GM12878 (cell line): ENCODE measurements at regions not wholly inside any gene's neighbourhood (a gene's known extent, or its start where the extent isn't known, plus 50 kb on each side); places are given as distances from the start of the nearest gene placed in this dataset.

ENCODE experiments used
- ATAC-seq: fragments of 200-7000 bp; cut with Tn5 transposase; 3 replicates; pipeline ENCODE4 v1.9.1; 2020; ENCODE audit warnings: mild to moderate bottlenecking, moderate library complexity
- BruUV-seq: library from RNA; stranded (reverse); fragments of 400-500 nt; replicated peaks from 2 replicates; lab custom pipeline; 2021; lab: Mats Ljungman, UMichigan
- CTCF ChIA-PET: fragments of 300-600 bp; sonication (Branson Sonifier 250); formaldehyde crosslinking; extraction: SDS; loops from one replicate; lab custom pipeline; 2021; ENCODE audit warnings: inconsistent platforms; lab: Yijun Ruan, JAX
- POLR2A ChIA-PET: fragments of 350-600 bp; formaldehyde crosslinking; extraction: SDS; loops from one replicate; lab custom pipeline; 2021; ENCODE audit warnings: inconsistent platforms; lab: Charles Lee
- RAD21 ChIA-PET: fragments of 300-600 bp; sonication (Branson Sonifier 250); formaldehyde crosslinking; loops from one replicate; lab custom pipeline; 2023; ENCODE audit warnings: antibody characterized with exemption; ENCODE audit not compliant: unreplicated experiment; lab: Charles Lee
- SMC1A ChIA-PET: fragments of 300-600 bp; sonication (Branson Sonifier 250); formaldehyde crosslinking; loops from one replicate; lab custom pipeline; 2023; ENCODE audit not compliant: unreplicated experiment, uncharacterized antibody; lab: Charles Lee
- DNase-seq: peaks from one replicate; pipeline ENCODE4 v3.0.0-alpha.2; 2011; ENCODE audit warnings: low read depth, low spot score
- FAIRE-seq: peaks from 3 replicates; lab custom pipeline; 2011; peaks lifted over from hg19 to GRCh38; lab: Jason Lieb, UNC
- H2AFZ ChIP-seq: 2 replicates; pipeline ENCODE4 v1.6.0; 2011; ENCODE audit warnings: low read depth, low read length, control low read depth; ENCODE audit not compliant: control insufficient read depth
- H3K27ac ChIP-seq: 2 replicates; pipeline ENCODE4 v1.5.1; 2011; ENCODE audit warnings: control low read depth; ENCODE audit not compliant: control insufficient read depth, insufficient read depth
- H3K27me3 ChIP-seq, 2 experiments: replicated peaks in 1 of 2; 2 replicates each; pipeline versions ENCODE4 v1.6.0 to v1.6.1; 2011; ENCODE audit warnings: low read length in 1 of 2; ENCODE audit not compliant: control insufficient read depth in 2 of 2, insufficient read depth in 2 of 2
- H3K36me3 ChIP-seq, 2 experiments: 2 replicates each; pipeline ENCODE4 v1.5.1; 2011; ENCODE audit warnings: low read length in 1 of 2; ENCODE audit not compliant: control insufficient read depth in 2 of 2, insufficient read depth in 2 of 2
- H3K4me1 ChIP-seq: 2 replicates; pipeline ENCODE4 v1.6.1; 2011; ENCODE audit warnings: mild to moderate bottlenecking, low read length, moderate library complexity, mixed read lengths; ENCODE audit not compliant: control insufficient read depth, insufficient read depth
- H3K4me2 ChIP-seq: 2 replicates; pipeline ENCODE4 v1.6.0; 2011; ENCODE audit warnings: control low read depth; ENCODE audit not compliant: control insufficient read depth, insufficient read depth
- H3K4me3 ChIP-seq: fragments of 200-600 bp; sonication (generic); 2 replicates; pipeline ENCODE4 v1.5.1; 2016
- H3K79me2 ChIP-seq: 2 replicates; pipeline ENCODE4 v1.6.0; 2011; ENCODE audit warnings: low read length; ENCODE audit not compliant: control insufficient read depth, insufficient read depth
- H3K9ac ChIP-seq: 2 replicates; pipeline ENCODE4 v1.8.0; 2011; ENCODE audit warnings: low read length, control low read depth, mixed read lengths; ENCODE audit not compliant: control insufficient read depth, insufficient read depth
- H3K9me3 ChIP-seq: replicated peaks from 3 replicates; pipeline ENCODE4 v1.5.1; 2011; ENCODE audit warnings: mild to moderate bottlenecking, low read length; ENCODE audit not compliant: control insufficient read depth, insufficient read depth
- H4K20me1 ChIP-seq: 2 replicates; pipeline ENCODE4 v1.6.0; 2011; ENCODE audit not compliant: control insufficient read depth, insufficient read depth
- ATF2 ChIP-seq: IDR thresholded peaks from 2 replicates; pipeline ENCODE4 v1.6.1; 2012; ENCODE audit warnings: low read length, inconsistent platforms
- BCLAF1 ChIP-seq: fragments of 450-650 bp; IDR thresholded peaks from 2 replicates; pipeline ENCODE4 v1.6.1; 2017; ENCODE audit warnings: antibody characterized with exemption, mild to moderate bottlenecking, moderate library complexity
- CBX3 ChIP-seq: fragments of 200-600 bp; sonication (generic); IDR thresholded peaks from 2 replicates; pipeline ENCODE4 v1.6.1; 2016; ENCODE audit warnings: low read depth, borderline replicate concordance
- CTCF ChIP-seq, 3 experiments: IDR thresholded peaks in 2 of 3; conservative IDR thresholded peaks in 1 of 3; 2 replicates each; pipeline ENCODE4 v1.5.1; 2011; ENCODE audit warnings: low read depth in 3 of 3, low read length in 3 of 3, mild to moderate bottlenecking in 3 of 3, control low read depth in 2 of 3, moderate library complexity in 2 of 3, inconsistent platforms in 1 of 3, mixed read lengths in 1 of 3; ENCODE audit not compliant: control insufficient read depth in 2 of 3, insufficient read depth in 1 of 3; ENCODE audit errors: extremely low read depth in 1 of 3
- IKZF2 ChIP-seq, 2 experiments: fragments of 450-650 bp; IDR thresholded peaks; 2 replicates each; pipeline ENCODE4 v1.6.1; 2017; ENCODE audit warnings: mild to moderate bottlenecking in 2 of 2, moderate library complexity in 2 of 2
- RAD21 ChIP-seq: IDR thresholded peaks from 2 replicates; pipeline ENCODE4 v1.6.1; 2011; ENCODE audit warnings: mild to moderate bottlenecking, low read depth, low read length, moderate library complexity; ENCODE audit not compliant: insufficient read depth
- SMC3 ChIP-seq: IDR thresholded peaks from 2 replicates; pipeline ENCODE4 v1.6.1; 2011; ENCODE audit warnings: low read length, improper control_type of control experiment, borderline replicate concordance
- SREBF2 ChIP-seq: IDR thresholded peaks from 2 replicates; pipeline ENCODE4 v1.6.1; 2012; ENCODE audit warnings: mild to moderate bottlenecking, low read length
- ZBTB33 ChIP-seq: fragments of 450-650 bp; IDR thresholded peaks from 2 replicates; pipeline ENCODE4 v1.6.1; 2017; ENCODE audit warnings: mild to moderate bottlenecking
- ZNF592 ChIP-seq: fragments of 450-650 bp; IDR thresholded peaks from 2 replicates; pipeline ENCODE4 v1.6.1; 2017; ENCODE audit warnings: mild to moderate bottlenecking, moderate library complexity
- WGBS: methylation state at CpG from one replicate; pipeline ENCODE4 v1.1.6; 2016; ENCODE audit warnings: low lambda C conversion rate; ENCODE audit not compliant: insufficient replicate concordance, insufficient coverage; ENCODE audit errors: missing lambda C conversion rate; 5-methylcytosine and 5-hydroxymethylcytosine counted together
- in situ Hi-C: fragments of 300-500 bp; cut with MboI; formaldehyde crosslinking; loops from 9 replicates; pipeline ENCODE4 v1.14.3; 2018; ENCODE audit warnings: mixed read lengths
- intact Hi-C: fragments of 100-400 bp; cut with micrococcal nuclease; formaldehyde crosslinking; loops from one replicate; pipeline ENCODE4 v1.14.2; 2022; ENCODE audit not compliant: unreplicated experiment

- Histone ChIP-seq H3K79me2 (no peaks in the 10 kb centered on the region), H3K4me2 (no peak overlapping the region), H3K27me3 (peaks cover 3 to 6% of the 10 kb centered on the region in 2 experiments; a peak in 2 of 4 replicates), H4K20me1 (no peaks in the 10 kb centered on the region), H3K36me3 (no peaks in the 10 kb centered on the region), H3K4me3 (no peak overlapping the region), H2AFZ (no peak overlapping the region), H3K9me3 (no peaks in the 10 kb centered on the region), H3K4me1 (no peaks in the 10 kb centered on the region), H3K27ac (no peak overlapping the region), H3K9ac (no peak overlapping the region)
- BruUV-seq, result no TSS peak
- ATAC-seq, result peak; percentile 82
- WGBS, result 7% methylated on average over 6 of the region's 6 CpGs
- ChIA-PET RAD21 (interaction anchor here (2.8 kb wide), 1 partner anchor 221 kb away, joined by 19 read pairs; no protein-coding TSS in a partner anchor), SMC1A (interaction anchor here (0.6 to 3.8 kb wide), 5 partner anchors 55 to 621 kb away, joined by 3 to 25 read pairs (median 3); no protein-coding TSS in a partner anchor), POLR2A (no interaction called here), CTCF (interaction anchor here (0.5 to 3.5 kb wide), 18 partner anchors 9 to 1964 kb away, joined by 3 to 53 read pairs (median 3); no protein-coding TSS in a partner anchor)
- in situ Hi-C loops, result loop anchor here (25.0 kb wide), 1 partner anchor 346 kb away; no protein-coding TSS in a partner anchor
- DNase-seq, result no peak
- no peak for FAIRE-seq
- intact Hi-C loops, result loop anchor here (1.0 kb wide), 2 partner anchors 205 to 221 kb away; no protein-coding TSS in a partner anchor
- no peak for TF ChIP-seq SREBF2
- no peak for TF ChIP-seq ZBTB33
- no peak for TF ChIP-seq BCLAF1
- TF ChIP-seq CBX3, result no peak
- no peak for TF ChIP-seq ATF2
- no peak for TF ChIP-seq ZNF592
- peak; percentile 63 for TF ChIP-seq SMC3
- TF ChIP-seq RAD21, result peak; percentile 51
- peak; percentile 59 to 79 (median 74) for TF ChIP-seq CTCF (IDR thresholded peaks at IDR 0.05 in 2 of 3, conservative IDR thresholded peaks at IDR 0.05 in 1 of 3; ENCODE audit: control insufficient read depth in 2 of 3, extremely low read depth in 1 of 3, insufficient read depth in 1 of 3, low read depth in 3 of 3, low read length in 3 of 3)
- no peak for TF ChIP-seq IKZF2 (IDR thresholded peaks at IDR 0.05)
Measured at GRCh38 chr20:40741507-40742106, 52.6 kb upstream of the MAFB start.
